ENCODE measurements at regions not wholly inside any gene's neighbourhood (a gene's known extent, or its start where the extent isn't known, plus 50 kb on each side); places are given as distances from the start of the nearest gene placed in this dataset.

GRCh38 chr18:5806860-5807259 lies 88.5 kb downstream of the TMEM200C start:
- TF ChIP-seq POLR2A (IDR thresholded peaks at IDR 0.05) (no peak), CTCF (IDR thresholded peaks at IDR 0.05 in 4 of 5, conservative IDR thresholded peaks at IDR 0.05 in 1 of 5) (no peak)
- Histone ChIP-seq H3K4me1 (no peaks in the 10 kb centered on the region), H3K27me3 (no peaks in the 10 kb centered on the region), H3K4me3 (no peak overlapping the region), H3K27ac (no peak overlapping the region), H3K9me3 (no peaks in the 10 kb centered on the region), H3K36me3 (no peaks in the 10 kb centered on the region)
- no peak for DNase-seq
- intact Hi-C loops (cut with DNase I; ENCODE audit: low total_unique reads): no loop called here
- in situ Hi-C loops (cut with MboI; ENCODE audit: low sequenced_read_pairs in 4 of 4): no loop called here
- no peak for ATAC-seq

- intact Hi-C loops (cut with DNase I; ENCODE audit: low total_unique reads): no loop called here
- TF ChIP-seq CTCF (IDR thresholded peaks at IDR 0.05 in 4 of 5, conservative IDR thresholded peaks at IDR 0.05 in 1 of 5) (no peak), POLR2A (IDR thresholded peaks at IDR 0.05) (no peak)
- Histone ChIP-seq H3K27me3 (no peaks in the 10 kb centered on the region), H3K27ac (no peak overlapping the region), H3K9me3 (no peaks in the 10 kb centered on the region), H3K36me3 (no peaks in the 10 kb centered on the region), H3K4me1 (no peaks in the 10 kb centered on the region), H3K4me3 (no peak overlapping the region)
- no peak for DNase-seq
- in situ Hi-C loops (cut with MboI; ENCODE audit: low sequenced_read_pairs in 4 of 4): no loop called here
- ATAC-seq: no peak
Measured at GRCh38 chr18:5787936-5788335, 107.4 kb downstream of the TMEM200C start.

GRCh38 chr18:5779922-5780321 lies 115.4 kb downstream of the TMEM200C start:
- no peak overlapping the region for H3K4me3 ChIP-seq
- H3K27ac ChIP-seq: no peak overlapping the region
- no peaks in the 10 kb centered on the region for H3K4me1 ChIP-seq
- TF ChIP-seq CTCF (IDR thresholded peaks at IDR 0.05 in 4 of 5, conservative IDR thresholded peaks at IDR 0.05 in 1 of 5): no peak
- TF ChIP-seq POLR2A (IDR thresholded peaks at IDR 0.05): no peak
- intact Hi-C loops (cut with DNase I; ENCODE audit: low total_unique reads): no loop called here
- no peak for ATAC-seq
- H3K9me3 ChIP-seq: no peaks in the 10 kb centered on the region
- H3K36me3 ChIP-seq: no peaks in the 10 kb centered on the region
- in situ Hi-C loops (cut with MboI; ENCODE audit: low sequenced_read_pairs in 4 of 4): no loop called here
- DNase-seq: no peak
- H3K27me3 ChIP-seq: no peaks in the 10 kb centered on the region

GRCh38 chr18:5772306-5773105 lies 122.8 kb downstream of the TMEM200C start:
- no peak overlapping the region for H3K4me3 ChIP-seq
- in situ Hi-C loops (cut with MboI; ENCODE audit: low sequenced_read_pairs in 4 of 4) (no loop called here), intact Hi-C loops (cut with DNase I; ENCODE audit: low total_unique reads) (no loop called here)
- no peaks in the 10 kb centered on the region for H3K9me3 ChIP-seq
- DNase-seq (no peak), ATAC-seq (no peak)
- H3K27ac ChIP-seq: no peak overlapping the region
- no peaks in the 10 kb centered on the region for H3K36me3 ChIP-seq
- no peaks in the 10 kb centered on the region for H3K4me1 ChIP-seq
- no peaks in the 10 kb centered on the region for H3K27me3 ChIP-seq
- TF ChIP-seq POLR2A (IDR thresholded peaks at IDR 0.05): no peak

GRCh38 chr18:5771343-5771742 lies 124.0 kb downstream of the TMEM200C start:
- H3K27me3 ChIP-seq: no peaks in the 10 kb centered on the region
- H3K36me3 ChIP-seq: no peaks in the 10 kb centered on the region
- in situ Hi-C loops (cut with MboI; ENCODE audit: low sequenced_read_pairs in 4 of 4) (no loop called here), intact Hi-C loops (cut with DNase I; ENCODE audit: low total_unique reads) (no loop called here)
- ATAC-seq: no peak
- H3K27ac ChIP-seq: no peak overlapping the region
- no peak for DNase-seq
- no peaks in the 10 kb centered on the region for H3K4me1 ChIP-seq
- H3K9me3 ChIP-seq: no peaks in the 10 kb centered on the region
- no peak for TF ChIP-seq POLR2A (IDR thresholded peaks at IDR 0.05)
- no peak for TF ChIP-seq CTCF (IDR thresholded peaks at IDR 0.05 in 4 of 5, conservative IDR thresholded peaks at IDR 0.05 in 1 of 5)
- H3K4me3 ChIP-seq: no peak overlapping the region
